GM23338 (cell line): ENCODE measurements at regions not wholly inside any gene's neighbourhood (a gene's known extent, or its start where the extent isn't known, plus 50 kb on each side); places are given as distances from the start of the nearest gene placed in this dataset.

Experiments
- CREB1 ChIP-seq: fragments of 250-450 bp; sonication (Bioruptor Pico); IDR thresholded peaks from 2 replicates; pipeline ENCODE4 v1.5.0; 2020; ENCODE audit warnings: low read depth, mild to moderate bottlenecking, moderate library complexity
- CTCF ChIP-seq, 2 experiments: fragments of 200-600 bp in 1 of 2; sonication (generic) in 1 of 2; conservative IDR thresholded peaks; 2 replicates each; pipeline versions ENCODE4 v1.5.1 to v1.6.1; 2016 to 2017; ENCODE audit warnings: antibody characterized with exemption in 2 of 2, low read depth in 2 of 2, mild to moderate bottlenecking in 2 of 2, moderate library complexity in 1 of 2
- EZH2 ChIP-seq: fragments of 200-600 bp; sonication (generic); IDR thresholded peaks from one replicate; pipeline ENCODE4 v1.8.0; 2017; ENCODE audit warnings: antibody characterized with exemption, mild to moderate bottlenecking, low read depth; ENCODE audit not compliant: unreplicated experiment
- REST ChIP-seq: IDR thresholded peaks from one replicate; pipeline ENCODE4 v1.6.1; 2018; ENCODE audit warnings: antibody characterized with exemption; ENCODE audit not compliant: unreplicated experiment

GRCh38 chr9:11318946-11319345 is 706.1 kb upstream of the PTPRD start:
- TF ChIP-seq REST (no peak), EZH2 (no peak), CREB1 (CRISPR knock-in tag) (no peak), CTCF (conservative IDR thresholded peaks at IDR 0.05; ENCODE audit: low read depth in 2 of 2) (no peak)
